Esophagus muscularis mucosa (tissue), 4 donors: ENCODE measurements at regions not wholly inside any gene's neighbourhood (a gene's known extent, or its start where the extent isn't known, plus 50 kb on each side); places are given as distances from the start of the nearest gene placed in this dataset.

Source experiments
- DNase-seq: peaks from one replicate; pipeline ENCODE4 v3.0.0-alpha.2; 2017; ENCODE audit errors: extremely low spot score
- H3K27ac ChIP-seq, 4 donors: fragments of 200-600 bp; sonication (generic); replicated peaks in 1 of 4; 1 replicate in 3 of 4; 2 replicates in 1 of 4; pipeline ENCODE4 v1.5.1; 2016 to 2019; ENCODE audit warnings: mild to moderate bottlenecking in 1 of 4
- H3K27me3 ChIP-seq, 4 donors: fragments of 200-600 bp; sonication (generic); one replicate each; pipeline versions ENCODE4 v1.5.1 to v1.6.0; 2016 to 2019
- H3K36me3 ChIP-seq, 4 donors: fragments of 200-600 bp; sonication (generic); one replicate each; pipeline ENCODE4 v1.5.1; 2016 to 2019
- H3K4me1 ChIP-seq, 4 donors: fragments of 200-600 bp; sonication (generic); one replicate each; pipeline ENCODE4 v1.5.1; 2016 to 2019
- H3K4me3 ChIP-seq, 4 donors: fragments of 200-600 bp; sonication (generic); 1 replicate in 2 of 4; 2 replicates in 2 of 4; pipeline ENCODE4 v1.5.1; 2016 to 2019; ENCODE audit warnings: mild to moderate bottlenecking in 4 of 4, moderate library complexity in 1 of 4
- H3K9me3 ChIP-seq, 4 donors: fragments of 200-600 bp; sonication (generic); 1 replicate in 3 of 4; 2 replicates in 1 of 4; pipeline ENCODE4 v1.5.1; 2016 to 2019
- EP300 ChIP-seq: sonication (generic); formaldehyde crosslinking; IDR thresholded peaks from one replicate; pipeline ENCODE4 v1.6.1; 2017; ENCODE audit warnings: antibody characterized with exemption
- POLR2A ChIP-seq: fragments of 450-650 bp; IDR thresholded peaks from one replicate; pipeline ENCODE4 v1.6.1; 2017; ENCODE audit warnings: antibody characterized with exemption, moderate library complexity, mild to moderate bottlenecking, low read depth
- POLR2AphosphoS5 ChIP-seq, 2 donors: sonication (generic); formaldehyde crosslinking; IDR thresholded peaks; one replicate each; pipeline ENCODE4 v1.6.1; 2017; ENCODE audit warnings: antibody characterized with exemption in 2 of 2
- WGBS: methylation state at CpG from one replicate; pipeline ENCODE4 v1.1.5; 2018; 5-methylcytosine and 5-hydroxymethylcytosine counted together
- intact Hi-C: fragments of 100-400 bp; cut with DNase I; formaldehyde crosslinking; loops from one replicate; pipeline ENCODE4 v1.15.1; 2023
- TF ChIP-seq, protein P1 (sequence below), 3 experiments: fragments of 200-600 bp in 2 of 3; fragments of 450-650 bp in 1 of 3; sonication (generic) in 2 of 3; IDR thresholded peaks; one replicate each; pipeline ENCODE4 v1.5.1; 2017 to 2019; ENCODE audit warnings: antibody characterized with exemption in 3 of 3, mild to moderate bottlenecking in 2 of 3, moderate library complexity in 1 of 3

GRCh38 chr9:106718936-106719335, 144.0 kb upstream of the ZNF462 start:
- intact Hi-C loops: no loop called here
- TF ChIP-seq, protein P1, sequence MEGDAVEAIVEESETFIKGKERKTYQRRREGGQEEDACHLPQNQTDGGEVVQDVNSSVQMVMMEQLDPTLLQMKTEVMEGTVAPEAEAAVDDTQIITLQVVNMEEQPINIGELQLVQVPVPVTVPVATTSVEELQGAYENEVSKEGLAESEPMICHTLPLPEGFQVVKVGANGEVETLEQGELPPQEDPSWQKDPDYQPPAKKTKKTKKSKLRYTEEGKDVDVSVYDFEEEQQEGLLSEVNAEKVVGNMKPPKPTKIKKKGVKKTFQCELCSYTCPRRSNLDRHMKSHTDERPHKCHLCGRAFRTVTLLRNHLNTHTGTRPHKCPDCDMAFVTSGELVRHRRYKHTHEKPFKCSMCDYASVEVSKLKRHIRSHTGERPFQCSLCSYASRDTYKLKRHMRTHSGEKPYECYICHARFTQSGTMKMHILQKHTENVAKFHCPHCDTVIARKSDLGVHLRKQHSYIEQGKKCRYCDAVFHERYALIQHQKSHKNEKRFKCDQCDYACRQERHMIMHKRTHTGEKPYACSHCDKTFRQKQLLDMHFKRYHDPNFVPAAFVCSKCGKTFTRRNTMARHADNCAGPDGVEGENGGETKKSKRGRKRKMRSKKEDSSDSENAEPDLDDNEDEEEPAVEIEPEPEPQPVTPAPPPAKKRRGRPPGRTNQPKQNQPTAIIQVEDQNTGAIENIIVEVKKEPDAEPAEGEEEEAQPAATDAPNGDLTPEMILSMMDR (IDR thresholded peaks at IDR 0.05): no peak
- TF ChIP-seq EP300: no peak
- no peak for TF ChIP-seq POLR2A
- no peak for TF ChIP-seq POLR2AphosphoS5 (IDR thresholded peaks at IDR 0.05)
- no peak for DNase-seq
- H3K36me3 ChIP-seq: no peaks in the 10 kb centered on the region
- H3K4me1 ChIP-seq: peaks cover 4 to 31% (median 29%) of the 10 kb centered on the region in 4 donors
- H3K4me3 ChIP-seq: no peak overlapping the region
- H3K27me3 ChIP-seq: no peaks in the 10 kb centered on the region
- H3K9me3 ChIP-seq: no peaks in the 10 kb centered on the region
- peak overlapping the region in 1 of 4 donors; percentile 13 for H3K27ac ChIP-seq

GRCh38 chr9:106722051-106722753, 140.8 kb upstream of the ZNF462 start:
- intact Hi-C loops: no loop called here
- TF ChIP-seq POLR2A (no peak), POLR2AphosphoS5 (IDR thresholded peaks at IDR 0.05) (no peak), EP300 (no peak)
- TF ChIP-seq, protein P1 (IDR thresholded peaks at IDR 0.05): no peak
- no peak overlapping the region for H3K27ac ChIP-seq
- peaks cover 4 to 35% (median 30%) of the 10 kb centered on the region in 4 donors for H3K4me1 ChIP-seq
- no peak overlapping the region for H3K4me3 ChIP-seq
- H3K27me3 ChIP-seq: no peaks in the 10 kb centered on the region
- H3K9me3 ChIP-seq: no peaks in the 10 kb centered on the region
- 90% methylated on average over 4 of the region's 4 CpGs for WGBS
- no peak for DNase-seq
- no peaks in the 10 kb centered on the region for H3K36me3 ChIP-seq

DNA sequence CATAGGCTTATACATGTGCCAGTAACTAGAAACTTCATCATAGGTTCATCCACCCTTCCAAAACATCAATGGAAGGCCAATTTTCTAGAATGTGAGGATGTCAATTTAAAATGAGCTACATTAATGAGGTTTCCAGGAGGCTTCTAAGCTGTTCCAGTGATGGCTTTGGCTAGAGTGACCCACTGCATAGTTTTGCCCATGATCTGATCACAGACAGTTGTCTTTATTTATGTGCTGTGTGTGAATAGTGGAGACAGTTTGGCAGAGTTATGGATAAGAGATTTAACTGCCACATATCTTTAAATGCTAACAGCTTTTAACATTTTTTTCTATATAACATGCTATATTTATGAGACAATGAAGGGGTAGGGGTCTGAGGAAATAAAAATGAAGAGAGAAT, 139.0 kb upstream of the ZNF462 start:
- intact Hi-C loops: no loop called here
- Histone ChIP-seq H3K27ac (no peak overlapping the region), H3K9me3 (no peaks in the 10 kb centered on the region), H3K27me3 (no peaks in the 10 kb centered on the region), H3K4me1 (peaks cover 3 to 24% (median 16%) of the 10 kb centered on the region in 4 donors), H3K4me3 (no peak overlapping the region), H3K36me3 (no peaks in the 10 kb centered on the region)
- no peak for TF ChIP-seq POLR2A
- no peak for TF ChIP-seq EP300
- TF ChIP-seq, protein P1 (IDR thresholded peaks at IDR 0.05): no peak
- TF ChIP-seq POLR2AphosphoS5 (IDR thresholded peaks at IDR 0.05): no peak
- DNase-seq: no peak

- 48% methylated on average over 2 of the region's 2 CpGs for WGBS
- TF ChIP-seq EP300: no peak
- TF ChIP-seq, protein P1 (IDR thresholded peaks at IDR 0.05): no peak
- no peak for TF ChIP-seq POLR2AphosphoS5 (IDR thresholded peaks at IDR 0.05)
- TF ChIP-seq POLR2A: no peak
- no peaks in the 10 kb centered on the region for H3K36me3 ChIP-seq
- H3K4me1 ChIP-seq: peaks cover 3 to 26% (median 14%) of the 10 kb centered on the region in 4 donors
- intact Hi-C loops: no loop called here
- no peak overlapping the region for H3K4me3 ChIP-seq
- no peaks in the 10 kb centered on the region for H3K27me3 ChIP-seq
- no peak overlapping the region for H3K27ac ChIP-seq
- DNase-seq: no peak
- no peaks in the 10 kb centered on the region for H3K9me3 ChIP-seq
Measured at GRCh38 chr9:106724566-106724965, 138.4 kb upstream of the ZNF462 start.
